Endothelial cell of umbilical vein (primary cell): ENCODE measurements at regions not wholly inside any gene's neighbourhood (a gene's known extent, or its start where the extent isn't known, plus 50 kb on each side); places are given as distances from the start of the nearest gene placed in this dataset.

Experiments used
- CTCF ChIP-seq, 2 donors: IDR thresholded peaks; 1 replicate in 1 of 2; 2 replicates in 1 of 2; pipeline ENCODE4 v1.5.1; 2011; ENCODE audit warnings: low read length in 2 of 2, mild to moderate bottlenecking in 2 of 2, moderate library complexity in 2 of 2, control low read depth in 1 of 2, inconsistent platforms in 1 of 2, low read depth in 1 of 2; ENCODE audit not compliant: insufficient read depth in 1 of 2; ENCODE audit errors: extremely low read depth in 1 of 2
- EZH2 ChIP-seq: IDR thresholded peaks from 2 replicates; pipeline ENCODE4 v1.6.1; 2012; ENCODE audit warnings: borderline replicate concordance, low read depth, mild to moderate bottlenecking, moderate library complexity, low read length, inconsistent platforms; ENCODE audit not compliant: severe bottlenecking
- FOS ChIP-seq: IDR thresholded peaks from 2 replicates; pipeline ENCODE4 v1.6.1; 2011; ENCODE audit warnings: mild to moderate bottlenecking, low read length, moderate library complexity, borderline replicate concordance; ENCODE audit not compliant: insufficient read depth
- MYC ChIP-seq: IDR thresholded peaks from one replicate; pipeline ENCODE4 v1.6.1; 2011; ENCODE audit warnings: mild to moderate bottlenecking, low read depth, low read length
- POLR2A ChIP-seq: IDR thresholded peaks from 2 replicates; pipeline ENCODE4 v1.6.1; 2012; ENCODE audit warnings: low read depth, mild to moderate bottlenecking, control low read depth, low read length
- TF ChIP-seq, protein P1 (sequence below): IDR thresholded peaks from 2 replicates; pipeline ENCODE4 v1.6.1; 2011; ENCODE audit not compliant: insufficient read depth, insufficient read length

GRCh38 chr20:43863330-43863729 lies 51.3 kb upstream of the TOX2 start:
- TF ChIP-seq CTCF (IDR thresholded peaks at IDR 0.05; ENCODE audit: extremely low read depth in 1 of 2, insufficient read depth in 1 of 2, low read depth in 1 of 2, low read length in 2 of 2) (no peak), FOS (no peak), EZH2 (no peak), MYC (no peak), POLR2A (no peak)
- TF ChIP-seq, protein P1, sequence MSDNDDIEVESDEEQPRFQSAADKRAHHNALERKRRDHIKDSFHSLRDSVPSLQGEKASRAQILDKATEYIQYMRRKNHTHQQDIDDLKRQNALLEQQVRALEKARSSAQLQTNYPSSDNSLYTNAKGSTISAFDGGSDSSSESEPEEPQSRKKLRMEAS, result no peak
